T-helper 17 cell (primary cell): ENCODE measurements at regions not wholly inside any gene's neighbourhood (a gene's known extent, or its start where the extent isn't known, plus 50 kb on each side); places are given as distances from the start of the nearest gene placed in this dataset.

Source experiments
- ATAC-seq: fragments of 150-1000 bp; cut with Tn5 transposase; 2 replicates; pipeline ENCODE4 v1.10.0; 2021; ENCODE audit warnings: mild to moderate bottlenecking, moderate library complexity
- DNase-seq, 3 donors: peaks; one replicate each; pipeline versions ENCODE4 v3.0.0 to v3.0.0-alpha.2; 2020 to 2021
- H3K9me3 ChIP-seq: one replicate; pipeline ENCODE4 v1.7.0; 2013; ENCODE audit warnings: low read length, mild to moderate bottlenecking; ENCODE audit not compliant: control insufficient read depth, poor library complexity, severe bottlenecking
- H3K27ac Mint-ChIP-seq: one replicate; pipeline ENCODE4 v1.8.0; 2022; ENCODE audit warnings: mild to moderate bottlenecking, moderate library complexity, mixed read lengths
- H3K27me3 Mint-ChIP-seq: one replicate; pipeline ENCODE4 v1.8.0; 2022; ENCODE audit warnings: mixed read lengths
- H3K36me3 Mint-ChIP-seq: one replicate; pipeline ENCODE4 v1.8.0; 2022; ENCODE audit warnings: low read depth, mixed read lengths
- H3K4me1 Mint-ChIP-seq: one replicate; pipeline ENCODE4 v1.8.0; 2022; ENCODE audit warnings: mild to moderate bottlenecking, mixed read lengths
- H3K4me3 Mint-ChIP-seq: one replicate; pipeline ENCODE4 v1.8.0; 2022; ENCODE audit warnings: mild to moderate bottlenecking, moderate library complexity, mixed read lengths

DNA sequence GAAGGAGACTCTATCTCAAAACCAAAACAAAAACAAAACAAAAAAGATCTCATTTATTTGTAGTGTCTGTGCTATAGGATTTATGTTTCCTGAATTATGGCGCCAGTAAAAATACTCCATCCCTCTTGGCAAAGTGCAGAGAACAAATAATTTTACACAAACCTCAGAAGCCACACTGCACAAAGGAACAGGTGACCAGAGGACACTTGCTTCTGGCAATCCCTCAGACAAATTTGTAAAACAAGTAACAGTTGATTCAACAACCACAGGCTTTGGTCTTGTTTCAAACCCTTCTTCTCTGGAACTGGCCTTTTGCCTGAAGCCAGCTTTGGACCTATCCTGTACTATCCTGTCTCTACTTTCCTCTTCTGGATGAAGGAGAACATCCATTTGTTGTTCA is 502.1 kb downstream of the DMAC1 start:
- ATAC-seq = no peak
- H3K9me3 ChIP-seq = no peaks in the 10 kb centered on the region
- no peak for DNase-seq
- Mint-ChIP-seq H3K27me3 (peaks cover 16% of the 10 kb centered on the region), H3K36me3 (no peaks in the 10 kb centered on the region), H3K27ac (no peak overlapping the region), H3K4me3 (no peak overlapping the region), H3K4me1 (peaks cover 4% of the 10 kb centered on the region)

DNA sequence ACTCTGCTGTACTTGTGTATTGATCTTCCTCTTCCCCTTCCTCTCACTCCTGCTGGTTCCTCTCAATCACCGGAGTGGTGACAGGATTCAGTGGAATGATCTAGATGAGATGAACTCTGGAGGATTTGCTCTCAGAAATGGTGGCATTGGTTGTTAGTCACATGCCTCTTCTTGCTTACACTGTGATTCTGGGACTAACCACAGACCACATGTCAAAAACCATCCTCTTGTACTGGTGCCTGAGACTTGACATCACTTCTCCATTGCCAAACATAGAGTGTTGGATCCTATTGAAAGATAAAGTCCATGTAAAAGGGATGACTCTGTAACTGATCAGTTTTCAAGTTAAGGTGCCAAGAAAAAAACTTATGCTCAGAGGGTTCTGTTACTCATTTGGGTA is 506.5 kb downstream of the DMAC1 start:
- no peaks in the 10 kb centered on the region for H3K36me3 Mint-ChIP-seq
- ATAC-seq (no peak), DNase-seq (no peak)
- H3K9me3 ChIP-seq = no peaks in the 10 kb centered on the region
- H3K4me3 Mint-ChIP-seq = no peak overlapping the region
- H3K27ac Mint-ChIP-seq = no peak overlapping the region
- H3K4me1 Mint-ChIP-seq = peaks cover 3% of the 10 kb centered on the region
- H3K27me3 Mint-ChIP-seq = peaks cover 9% of the 10 kb centered on the region

DNA sequence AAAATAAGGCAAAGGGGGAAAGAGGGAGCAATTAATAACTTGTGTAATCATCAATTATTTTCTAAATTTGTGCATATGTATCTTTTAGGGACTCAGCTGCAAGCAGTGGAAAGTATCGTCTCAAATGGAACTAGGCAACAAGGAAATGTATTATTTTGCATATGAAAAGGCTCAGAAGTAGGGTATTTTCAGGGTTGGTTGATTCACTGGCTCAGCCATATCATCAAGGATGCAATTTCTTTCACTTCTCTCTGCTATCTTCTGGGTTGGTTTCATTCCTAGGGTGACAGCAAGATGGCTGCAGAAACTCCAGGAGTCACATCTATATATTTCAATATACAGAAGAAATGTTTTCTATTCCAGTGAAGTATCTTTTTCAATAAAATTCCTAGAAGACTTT is 509.8 kb downstream of the DMAC1 start:
- Mint-ChIP-seq H3K36me3 (no peaks in the 10 kb centered on the region), H3K27me3 (peaks cover 27% of the 10 kb centered on the region), H3K4me3 (no peak overlapping the region), H3K27ac (no peak overlapping the region), H3K4me1 (no peaks in the 10 kb centered on the region)
- H3K9me3 ChIP-seq = no peaks in the 10 kb centered on the region
- DNase-seq (no peak), ATAC-seq (no peak)

DNA sequence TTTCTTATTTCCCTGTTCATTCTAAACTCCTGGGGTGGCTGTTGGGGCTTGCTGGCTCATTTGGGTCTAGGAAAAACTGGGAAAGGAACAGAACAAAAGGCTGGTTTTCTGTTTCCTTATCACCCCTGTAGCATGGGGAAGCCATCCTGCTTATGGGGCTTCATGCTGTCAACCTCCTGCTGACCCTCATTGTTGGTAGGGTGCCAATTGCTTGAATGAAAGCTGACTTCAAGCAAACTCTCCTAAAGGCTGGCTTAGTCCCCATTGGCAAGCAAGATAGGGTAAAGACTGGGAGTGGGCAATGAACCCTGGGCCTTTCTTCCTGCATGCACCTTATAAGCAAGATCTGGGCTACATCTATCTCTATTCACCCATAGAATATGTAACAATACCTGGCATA is 511.6 kb downstream of the DMAC1 start:
- DNase-seq = no peak
- Mint-ChIP-seq H3K4me3 (no peak overlapping the region), H3K4me1 (no peaks in the 10 kb centered on the region), H3K27me3 (peaks cover 23% of the 10 kb centered on the region), H3K36me3 (no peaks in the 10 kb centered on the region), H3K27ac (no peak overlapping the region)
- no peak for ATAC-seq
- no peaks in the 10 kb centered on the region for H3K9me3 ChIP-seq

GRCh38 chr9:7287065-7287464 is 512.5 kb downstream of the DMAC1 start:
- Mint-ChIP-seq H3K4me3 (no peak overlapping the region), H3K4me1 (no peaks in the 10 kb centered on the region), H3K27me3 (peaks cover 23% of the 10 kb centered on the region), H3K36me3 (no peaks in the 10 kb centered on the region), H3K27ac (no peak overlapping the region)
- ATAC-seq (no peak), DNase-seq (no peak)
- no peaks in the 10 kb centered on the region for H3K9me3 ChIP-seq

DNA sequence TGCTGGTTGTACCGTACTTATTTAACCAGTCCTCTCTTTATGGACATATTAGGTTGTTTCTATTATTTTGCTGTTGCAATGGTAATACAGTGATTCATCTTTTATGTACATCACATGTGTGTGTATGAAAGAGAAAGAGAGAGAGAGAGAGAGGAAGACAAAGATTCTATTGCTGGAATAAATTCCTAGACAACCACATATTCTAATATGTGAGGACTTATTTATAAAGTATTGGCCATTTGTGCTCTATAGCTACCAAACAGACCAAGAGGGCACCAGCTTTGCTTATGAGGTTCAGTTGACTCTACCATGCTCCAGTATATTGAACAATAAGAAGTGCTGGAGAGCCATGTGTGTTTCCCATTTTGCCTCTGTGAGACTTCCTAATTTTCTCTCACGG is 513.5 kb downstream of the DMAC1 start:
- Mint-ChIP-seq H3K4me1 (no peaks in the 10 kb centered on the region), H3K27me3 (peaks cover 23% of the 10 kb centered on the region), H3K36me3 (no peaks in the 10 kb centered on the region), H3K4me3 (no peak overlapping the region), H3K27ac (no peak overlapping the region)
- DNase-seq (no peak), ATAC-seq (no peak)
- H3K9me3 ChIP-seq = no peaks in the 10 kb centered on the region

DNA sequence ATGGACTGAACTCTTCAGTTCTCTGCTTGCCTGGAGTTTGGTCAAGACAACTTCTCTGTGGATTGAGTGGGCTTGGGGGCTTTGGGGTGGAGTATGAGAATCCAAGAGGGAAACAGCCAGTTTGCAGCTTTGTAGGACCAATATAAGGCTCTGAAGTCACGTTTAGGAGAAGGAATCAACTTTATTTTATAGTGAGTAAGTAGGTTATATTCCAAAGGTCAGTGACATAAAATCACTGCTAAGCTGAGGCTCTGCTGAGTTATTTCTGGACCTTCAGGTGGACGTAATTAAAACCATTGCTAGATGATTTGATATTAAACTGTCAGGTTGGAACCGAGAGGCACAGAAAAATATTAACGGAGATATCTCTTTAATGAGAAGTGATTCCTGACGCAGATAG is 514.4 kb downstream of the DMAC1 start:
- no peak for DNase-seq
- H3K27me3 Mint-ChIP-seq = peaks cover 23% of the 10 kb centered on the region
- no peak for ATAC-seq
- H3K27ac Mint-ChIP-seq = no peak overlapping the region
- H3K4me1 Mint-ChIP-seq = no peaks in the 10 kb centered on the region
- no peaks in the 10 kb centered on the region for H3K9me3 ChIP-seq
- H3K4me3 Mint-ChIP-seq = no peak overlapping the region
- no peaks in the 10 kb centered on the region for H3K36me3 Mint-ChIP-seq

DNA sequence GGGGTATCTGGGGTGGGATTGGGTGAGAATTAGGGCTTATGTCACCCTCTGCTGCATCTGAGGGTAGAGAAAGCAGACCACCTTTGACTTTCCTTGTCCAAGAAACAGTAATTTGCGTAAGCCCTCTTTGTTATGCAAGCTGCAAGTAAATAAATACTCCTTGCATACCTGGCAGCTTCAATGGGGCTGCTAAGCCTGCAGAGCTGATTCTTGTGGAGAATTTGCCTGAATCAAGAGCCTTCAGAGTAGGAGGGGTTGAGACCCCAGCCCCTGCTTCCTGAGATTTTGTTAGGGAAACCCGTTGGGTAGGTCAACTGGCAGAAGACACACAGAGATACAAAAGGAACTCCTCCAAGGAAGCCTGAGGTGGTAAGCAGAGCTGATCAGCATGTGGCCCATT is 515.1 kb downstream of the DMAC1 start:
- no peaks in the 10 kb centered on the region for H3K9me3 ChIP-seq
- no peak overlapping the region for H3K4me3 Mint-ChIP-seq
- H3K36me3 Mint-ChIP-seq = no peaks in the 10 kb centered on the region
- DNase-seq = no peak
- no peak for ATAC-seq
- H3K27me3 Mint-ChIP-seq = peaks cover 23% of the 10 kb centered on the region
- no peaks in the 10 kb centered on the region for H3K4me1 Mint-ChIP-seq
- H3K27ac Mint-ChIP-seq = no peak overlapping the region

- H3K9me3 ChIP-seq = no peaks in the 10 kb centered on the region
- H3K4me3 Mint-ChIP-seq = no peak overlapping the region
- H3K36me3 Mint-ChIP-seq = no peaks in the 10 kb centered on the region
- peaks cover 23% of the 10 kb centered on the region for H3K27me3 Mint-ChIP-seq
- no peaks in the 10 kb centered on the region for H3K4me1 Mint-ChIP-seq
- ATAC-seq (no peak), DNase-seq (no peak)
- no peak overlapping the region for H3K27ac Mint-ChIP-seq
Measured at GRCh38 chr9:7284117-7284516, 515.5 kb downstream of the DMAC1 start.

DNA sequence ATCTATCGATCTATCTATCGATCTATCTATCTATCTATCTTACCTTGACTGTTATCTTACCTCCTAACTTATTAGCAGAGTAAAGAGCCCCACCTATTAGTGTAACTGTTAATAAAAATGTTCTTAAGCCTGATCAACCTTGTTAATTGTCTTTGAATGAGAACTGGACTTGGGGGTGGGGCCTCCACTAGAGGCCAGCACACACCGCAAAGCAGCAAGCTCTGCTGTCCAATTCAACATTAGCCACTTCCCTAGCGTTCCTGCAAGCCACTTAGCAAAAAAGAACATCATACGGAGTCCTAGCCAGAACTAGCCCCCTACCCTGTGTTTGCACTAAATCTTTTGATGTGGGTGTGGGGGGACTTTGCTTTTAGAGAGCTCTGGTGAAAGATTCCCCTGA is 515.8 kb downstream of the KDM4C start:
- peaks cover 24% of the 10 kb centered on the region for H3K27me3 Mint-ChIP-seq

GRCh38 chr9:7266911-7267595 is 509.3 kb downstream of the KDM4C start:
- no peak overlapping the region for H3K4me3 Mint-ChIP-seq
- no peaks in the 10 kb centered on the region for H3K9me3 ChIP-seq
- H3K36me3 Mint-ChIP-seq = no peaks in the 10 kb centered on the region
- peaks cover 46% of the 10 kb centered on the region for H3K27me3 Mint-ChIP-seq
- no peak overlapping the region for H3K27ac Mint-ChIP-seq
- H3K4me1 Mint-ChIP-seq = no peaks in the 10 kb centered on the region
- no peak for DNase-seq
- no peak for ATAC-seq

More for the DNA sequence above, 515.8 kb downstream of the KDM4C start:
- no peaks in the 10 kb centered on the region for H3K9me3 ChIP-seq
- Mint-ChIP-seq H3K27ac (no peak overlapping the region), H3K4me3 (no peak overlapping the region), H3K4me1 (no peaks in the 10 kb centered on the region), H3K36me3 (no peaks in the 10 kb centered on the region)
- DNase-seq (no peak), ATAC-seq (no peak)

DNA sequence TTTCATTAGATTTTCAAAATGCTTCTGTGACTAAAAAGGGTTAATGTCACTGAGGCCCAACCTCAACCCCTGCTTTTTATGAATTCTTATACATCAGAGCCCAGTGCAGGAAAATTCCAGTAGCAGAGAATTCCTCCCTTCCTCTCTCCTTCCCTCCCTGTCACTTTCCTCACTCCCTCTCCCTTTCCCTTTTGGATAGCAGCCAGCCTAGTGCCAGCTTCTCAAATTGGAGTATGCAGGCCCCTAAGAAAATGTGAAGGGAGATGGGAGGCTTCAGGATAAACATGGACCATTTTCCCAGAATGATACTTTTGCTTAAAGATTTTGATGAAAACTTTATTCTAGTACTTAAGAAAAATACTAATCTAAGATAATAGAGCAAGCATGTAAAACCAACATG is 507.4 kb downstream of the KDM4C start:
- ATAC-seq (no peak), DNase-seq (no peak)
- H3K4me3 Mint-ChIP-seq = no peak overlapping the region
- H3K36me3 Mint-ChIP-seq = no peaks in the 10 kb centered on the region
- no peak overlapping the region for H3K27ac Mint-ChIP-seq
- H3K9me3 ChIP-seq = no peaks in the 10 kb centered on the region
- peaks cover 53% of the 10 kb centered on the region for H3K27me3 Mint-ChIP-seq
- no peaks in the 10 kb centered on the region for H3K4me1 Mint-ChIP-seq

- no peak for ATAC-seq
- peaks cover 2% of the 10 kb centered on the region for H3K4me1 Mint-ChIP-seq
- no peaks in the 10 kb centered on the region for H3K9me3 ChIP-seq
- DNase-seq = no peak
- no peak overlapping the region for H3K4me3 Mint-ChIP-seq
- H3K27ac Mint-ChIP-seq = no peak overlapping the region
- no peaks in the 10 kb centered on the region for H3K36me3 Mint-ChIP-seq
- H3K27me3 Mint-ChIP-seq = peaks cover 36% of the 10 kb centered on the region
Measured at GRCh38 chr9:7259544-7260241, 501.9 kb downstream of the KDM4C start.
